Retinal pigment epithelial cell (primary cell): ENCODE measurements at regions not wholly inside any gene's neighbourhood (a gene's known extent, or its start where the extent isn't known, plus 50 kb on each side); places are given as distances from the start of the nearest gene placed in this dataset.
"Not testable (repeated sequence)": the region's sequence is repeated elsewhere in the genome, so short reads cannot be mapped to it uniquely, and the experiment has no call there.

Source experiments
- DNase-seq: peaks from one replicate; pipeline ENCODE4 v3.0.0-alpha.2; 2010; ENCODE audit warnings: low read depth
- H3K4me3 ChIP-seq: 2 replicates; pipeline ENCODE4 v1.5.1; 2011; ENCODE audit warnings: mild to moderate bottlenecking, low read length, control low read depth, moderate library complexity
- TF ChIP-seq, protein P1 (sequence below): conservative IDR thresholded peaks from 2 replicates; pipeline ENCODE4 v1.5.1; 2011; ENCODE audit warnings: low read depth, low read length, control low read depth, inconsistent platforms

DNA sequence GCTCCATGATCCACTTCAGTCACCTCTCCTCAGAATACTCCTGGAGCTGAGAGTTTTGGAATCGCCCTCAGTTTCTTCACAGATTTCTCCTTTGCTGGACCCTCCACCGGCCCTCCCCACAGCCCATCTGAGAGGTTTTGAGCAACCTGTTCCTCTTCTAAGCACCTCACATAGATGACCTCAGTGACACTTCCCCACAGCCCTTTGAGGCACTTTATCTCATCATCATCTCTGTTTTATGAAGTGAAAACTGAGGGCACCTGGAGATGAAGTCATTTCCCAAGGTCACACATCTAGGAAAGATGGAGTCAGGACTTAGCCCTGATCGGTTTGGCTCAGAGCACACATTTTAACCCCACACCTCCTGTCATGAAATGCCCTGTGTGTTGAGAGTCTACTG lies 76.8 kb upstream of the ZNF281 start:
- no peak overlapping the region for H3K4me3 ChIP-seq
- TF ChIP-seq, protein P1, sequence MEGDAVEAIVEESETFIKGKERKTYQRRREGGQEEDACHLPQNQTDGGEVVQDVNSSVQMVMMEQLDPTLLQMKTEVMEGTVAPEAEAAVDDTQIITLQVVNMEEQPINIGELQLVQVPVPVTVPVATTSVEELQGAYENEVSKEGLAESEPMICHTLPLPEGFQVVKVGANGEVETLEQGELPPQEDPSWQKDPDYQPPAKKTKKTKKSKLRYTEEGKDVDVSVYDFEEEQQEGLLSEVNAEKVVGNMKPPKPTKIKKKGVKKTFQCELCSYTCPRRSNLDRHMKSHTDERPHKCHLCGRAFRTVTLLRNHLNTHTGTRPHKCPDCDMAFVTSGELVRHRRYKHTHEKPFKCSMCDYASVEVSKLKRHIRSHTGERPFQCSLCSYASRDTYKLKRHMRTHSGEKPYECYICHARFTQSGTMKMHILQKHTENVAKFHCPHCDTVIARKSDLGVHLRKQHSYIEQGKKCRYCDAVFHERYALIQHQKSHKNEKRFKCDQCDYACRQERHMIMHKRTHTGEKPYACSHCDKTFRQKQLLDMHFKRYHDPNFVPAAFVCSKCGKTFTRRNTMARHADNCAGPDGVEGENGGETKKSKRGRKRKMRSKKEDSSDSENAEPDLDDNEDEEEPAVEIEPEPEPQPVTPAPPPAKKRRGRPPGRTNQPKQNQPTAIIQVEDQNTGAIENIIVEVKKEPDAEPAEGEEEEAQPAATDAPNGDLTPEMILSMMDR: no peak
- DNase-seq: no peak

DNA sequence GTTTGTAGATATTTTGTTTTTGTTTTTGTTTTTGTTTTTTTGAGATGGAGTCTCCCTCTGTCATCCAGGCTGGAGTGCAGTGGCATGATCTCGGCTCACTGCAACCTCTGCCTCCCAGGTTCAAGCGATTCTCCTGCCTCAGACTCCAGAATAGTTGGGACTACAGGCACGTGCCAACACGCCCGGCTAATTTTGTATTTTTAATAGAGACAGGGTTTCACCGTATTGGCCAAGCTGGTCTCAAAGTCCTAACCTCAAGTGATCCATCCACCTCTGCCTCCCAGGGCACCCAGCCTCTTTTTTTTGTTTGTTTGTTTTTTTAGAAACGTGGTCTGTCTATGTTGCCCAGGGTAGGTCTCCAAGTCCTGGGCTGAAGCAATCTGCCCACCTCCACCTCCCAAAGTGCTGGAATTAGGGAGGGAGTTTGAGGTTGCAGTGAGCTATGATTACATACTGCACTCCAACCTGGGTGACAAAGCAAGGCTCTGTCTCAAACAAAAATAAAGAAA lies 74.7 kb upstream of the ZNF281 start:
- not testable (repeated sequence) for DNase-seq, H3K4me3 ChIP-seq

DNA sequence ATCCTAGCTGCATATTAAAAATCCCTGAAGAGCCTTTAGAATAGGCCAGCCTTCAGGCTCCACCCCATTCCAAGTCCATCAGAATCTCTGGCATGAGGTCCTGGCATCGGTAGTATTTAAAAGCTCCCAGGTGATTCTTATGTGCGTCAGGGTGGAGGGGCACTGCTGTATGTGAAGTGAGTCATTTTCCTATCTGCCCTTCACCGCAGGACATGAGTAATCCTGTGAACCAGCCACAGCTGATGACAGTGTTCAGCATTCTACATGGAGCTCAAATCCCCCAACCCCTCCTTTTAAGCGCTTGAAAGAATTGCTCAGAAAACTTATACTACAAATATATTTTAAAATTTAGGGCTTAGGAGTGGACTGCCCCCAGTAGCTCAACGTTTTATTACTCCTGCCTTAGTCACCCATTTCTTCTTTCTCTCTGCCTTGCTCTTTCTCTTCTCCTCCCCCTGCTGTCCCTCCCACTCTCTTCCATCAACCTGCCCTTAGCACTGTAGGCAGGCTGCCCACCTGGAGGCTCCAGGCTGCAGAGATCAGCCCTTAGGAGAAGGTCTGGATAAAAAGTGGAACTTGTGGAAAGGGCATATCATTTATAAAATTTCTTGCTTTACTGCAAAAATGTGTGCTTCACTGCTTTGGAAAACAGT lies 73.8 kb upstream of the ZNF281 start:
- H3K4me3 ChIP-seq: no peak overlapping the region
- TF ChIP-seq, protein P1: no peak
- DNase-seq: peak; percentile 99

DNA sequence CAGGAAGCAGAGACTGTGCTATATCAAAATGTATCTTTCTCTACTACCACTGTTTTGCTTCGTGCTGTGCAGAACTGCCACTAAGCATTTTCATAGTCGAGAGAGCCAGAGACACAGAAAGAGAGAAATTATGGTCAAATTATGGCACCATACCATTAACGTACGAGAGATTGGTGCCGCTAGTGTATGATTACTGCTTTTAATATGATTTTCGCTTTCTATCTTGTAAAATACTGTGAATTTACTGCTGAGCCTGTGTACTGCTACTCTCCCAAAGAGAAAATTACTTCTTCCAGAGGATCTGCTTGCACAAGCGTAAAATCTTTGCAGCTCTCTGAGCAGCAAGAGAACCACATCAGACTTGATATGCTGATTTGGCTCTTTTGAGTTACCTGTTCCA lies 71.1 kb upstream of the ZNF281 start:
- TF ChIP-seq, protein P1: no peak
- H3K4me3 ChIP-seq: no peak overlapping the region
- DNase-seq: no peak

DNA sequence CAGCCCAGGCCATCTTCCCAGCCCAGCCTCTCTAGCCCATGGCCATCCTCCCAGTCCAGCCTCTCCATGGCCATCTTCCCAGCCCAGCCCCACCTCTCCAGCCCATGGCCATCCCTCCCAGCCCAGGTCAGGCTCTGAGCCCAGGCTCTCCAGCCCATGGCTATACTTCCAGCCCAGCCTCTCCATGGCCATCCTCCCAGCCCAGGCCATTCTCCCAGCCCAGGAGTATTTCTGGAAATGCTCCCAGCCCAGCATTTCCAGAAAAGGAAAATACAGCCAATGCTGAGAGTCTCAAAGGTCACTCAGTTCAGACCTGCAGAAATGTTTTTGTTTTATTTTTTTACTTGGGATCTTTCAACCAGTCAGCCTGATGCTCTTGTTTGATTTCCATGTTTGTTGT lies 70.0 kb upstream of the ZNF281 start:
- TF ChIP-seq, protein P1: no peak
- no peak overlapping the region for H3K4me3 ChIP-seq
- no peak for DNase-seq

DNA sequence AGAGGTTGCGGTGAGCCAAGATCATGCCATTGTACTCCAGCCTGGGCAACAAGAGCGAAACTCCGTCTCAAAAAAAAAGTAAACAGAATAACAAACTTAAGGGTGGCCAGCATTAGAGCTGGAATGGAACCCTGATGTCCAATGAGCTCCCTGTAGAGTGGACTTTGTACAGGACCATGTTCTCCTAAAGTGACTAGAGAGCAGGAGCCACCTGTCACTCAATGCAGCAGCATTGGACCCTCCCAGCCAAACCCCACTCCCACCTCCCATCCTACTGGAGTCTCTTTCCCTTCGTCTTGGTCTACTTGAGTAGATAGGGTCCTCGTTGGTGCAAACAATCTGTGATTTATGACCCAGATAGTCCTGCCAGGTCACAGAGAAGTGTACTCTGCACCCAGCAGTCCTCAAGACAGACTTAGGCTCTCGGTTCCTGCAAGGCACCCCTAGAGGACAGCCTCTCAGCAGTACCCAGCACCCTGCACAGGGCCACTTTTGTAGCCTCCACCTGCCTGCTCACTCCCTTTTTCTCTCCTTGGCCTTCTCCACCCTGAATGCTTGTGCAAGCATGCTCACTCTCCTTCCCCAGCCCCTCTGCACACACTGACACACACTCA lies 69.2 kb upstream of the ZNF281 start:
- no peak for DNase-seq
- TF ChIP-seq, protein P1: no peak
- H3K4me3 ChIP-seq: no peak overlapping the region

DNA sequence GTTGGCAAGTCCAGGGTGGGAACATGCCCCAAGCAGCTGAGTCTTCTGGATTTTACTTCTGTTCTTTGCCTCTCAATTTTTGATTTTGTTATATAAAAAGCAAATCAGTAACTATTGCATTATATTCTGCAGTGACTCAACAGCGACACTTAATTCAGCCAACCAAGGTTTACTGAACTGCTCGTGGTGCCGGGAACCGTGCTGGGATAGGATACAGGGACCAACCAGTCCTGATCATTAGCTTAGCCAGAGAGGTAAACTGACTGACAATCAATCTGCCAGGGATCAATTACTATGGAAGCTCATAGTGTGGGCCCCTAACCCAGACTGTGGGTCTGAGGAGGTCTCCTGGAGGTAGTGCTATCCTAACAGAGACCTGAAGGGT lies 68.4 kb upstream of the ZNF281 start:
- TF ChIP-seq, protein P1: no peak
- DNase-seq: no peak
- H3K4me3 ChIP-seq: no peak overlapping the region
